ENCODE measurements at regions not wholly inside any gene's neighbourhood (a gene's known extent, or its start where the extent isn't known, plus 50 kb on each side); places are given as distances from the start of the nearest gene placed in this dataset.

GRCh38 chr9:106420511-106420944 is 442.4 kb upstream of the ZNF462 start:
- peaks cover 0 to 6% of the 10 kb centered on the region in 2 donors for H3K4me1 ChIP-seq
- no peak for DNase-seq (ENCODE audit: low spot score)
- no peak overlapping the region for H3K4me3 ChIP-seq
- TF ChIP-seq, protein P1, sequence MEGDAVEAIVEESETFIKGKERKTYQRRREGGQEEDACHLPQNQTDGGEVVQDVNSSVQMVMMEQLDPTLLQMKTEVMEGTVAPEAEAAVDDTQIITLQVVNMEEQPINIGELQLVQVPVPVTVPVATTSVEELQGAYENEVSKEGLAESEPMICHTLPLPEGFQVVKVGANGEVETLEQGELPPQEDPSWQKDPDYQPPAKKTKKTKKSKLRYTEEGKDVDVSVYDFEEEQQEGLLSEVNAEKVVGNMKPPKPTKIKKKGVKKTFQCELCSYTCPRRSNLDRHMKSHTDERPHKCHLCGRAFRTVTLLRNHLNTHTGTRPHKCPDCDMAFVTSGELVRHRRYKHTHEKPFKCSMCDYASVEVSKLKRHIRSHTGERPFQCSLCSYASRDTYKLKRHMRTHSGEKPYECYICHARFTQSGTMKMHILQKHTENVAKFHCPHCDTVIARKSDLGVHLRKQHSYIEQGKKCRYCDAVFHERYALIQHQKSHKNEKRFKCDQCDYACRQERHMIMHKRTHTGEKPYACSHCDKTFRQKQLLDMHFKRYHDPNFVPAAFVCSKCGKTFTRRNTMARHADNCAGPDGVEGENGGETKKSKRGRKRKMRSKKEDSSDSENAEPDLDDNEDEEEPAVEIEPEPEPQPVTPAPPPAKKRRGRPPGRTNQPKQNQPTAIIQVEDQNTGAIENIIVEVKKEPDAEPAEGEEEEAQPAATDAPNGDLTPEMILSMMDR (IDR thresholded peaks at IDR 0.05): no peak
- no peaks in the 10 kb centered on the region for H3K9me3 ChIP-seq
- no peaks in the 10 kb centered on the region for H3K36me3 ChIP-seq
- no peaks in the 10 kb centered on the region for H3K27me3 ChIP-seq
- H3K27ac ChIP-seq: no peak overlapping the region

- TF ChIP-seq, protein P1 (IDR thresholded peaks at IDR 0.05): no peak
- no peaks in the 10 kb centered on the region for H3K27me3 ChIP-seq
- no peak for DNase-seq (ENCODE audit: low spot score)
- H3K36me3 ChIP-seq: no peaks in the 10 kb centered on the region
- no peak overlapping the region for H3K27ac ChIP-seq
- no peak overlapping the region for H3K4me3 ChIP-seq
- H3K9me3 ChIP-seq: no peaks in the 10 kb centered on the region
- H3K4me1 ChIP-seq: peaks cover 0 to 6% of the 10 kb centered on the region in 2 donors
These were observed 441.2 kb upstream of the ZNF462 start for GRCh38 chr9:106421772-106422171.

DNA sequence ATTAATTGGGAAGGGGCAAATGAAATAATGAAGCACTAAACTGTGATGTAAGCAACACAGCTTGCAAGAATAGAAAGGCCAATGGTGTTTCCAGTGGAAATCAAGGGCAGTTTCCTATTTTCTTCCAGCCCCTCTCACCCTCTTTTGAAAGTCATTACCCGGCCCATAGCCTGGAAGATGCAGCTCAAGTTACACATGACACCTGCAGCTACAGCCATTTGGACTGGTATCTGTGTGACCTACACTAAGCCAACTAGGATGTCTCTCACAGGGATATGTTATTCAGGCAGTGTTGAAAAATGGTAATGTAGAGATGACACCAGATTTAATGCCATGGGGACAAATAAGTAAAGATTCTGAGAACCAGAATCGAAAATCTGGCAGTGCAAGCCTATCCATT is 439.4 kb upstream of the ZNF462 start:
- Histone ChIP-seq H3K27me3 (no peaks in the 10 kb centered on the region), H3K4me1 (no peaks in the 10 kb centered on the region), H3K27ac (no peak overlapping the region), H3K9me3 (no peaks in the 10 kb centered on the region), H3K4me3 (no peak overlapping the region), H3K36me3 (no peaks in the 10 kb centered on the region)
- no peak for DNase-seq (ENCODE audit: low spot score)
- TF ChIP-seq, protein P1 (IDR thresholded peaks at IDR 0.05): no peak

DNA sequence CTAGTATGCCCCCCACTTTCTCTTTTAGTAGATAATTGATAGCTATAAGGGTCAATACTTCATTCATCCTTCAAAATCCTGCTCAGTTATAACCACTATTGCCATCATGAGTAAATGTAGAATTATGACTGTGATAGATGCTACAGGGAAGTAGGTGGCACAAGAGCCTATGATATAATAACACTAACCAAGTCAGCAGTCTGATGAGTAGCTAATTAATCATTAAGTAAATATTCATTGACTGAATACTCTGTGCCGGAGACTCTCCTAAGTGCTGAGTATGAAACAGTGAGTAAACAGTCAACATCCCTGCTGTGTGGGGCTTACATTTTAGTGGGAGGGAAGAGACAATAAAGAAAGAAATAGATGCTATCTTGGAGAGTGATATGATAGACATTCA is 430.3 kb upstream of the ZNF462 start:
- TF ChIP-seq, protein P1 (IDR thresholded peaks at IDR 0.05): no peak
- Histone ChIP-seq H3K4me1 (no peaks in the 10 kb centered on the region), H3K27me3 (no peaks in the 10 kb centered on the region), H3K27ac (no peak overlapping the region), H3K9me3 (no peaks in the 10 kb centered on the region), H3K36me3 (no peaks in the 10 kb centered on the region), H3K4me3 (no peak overlapping the region)
- DNase-seq (ENCODE audit: low spot score): no peak

DNA sequence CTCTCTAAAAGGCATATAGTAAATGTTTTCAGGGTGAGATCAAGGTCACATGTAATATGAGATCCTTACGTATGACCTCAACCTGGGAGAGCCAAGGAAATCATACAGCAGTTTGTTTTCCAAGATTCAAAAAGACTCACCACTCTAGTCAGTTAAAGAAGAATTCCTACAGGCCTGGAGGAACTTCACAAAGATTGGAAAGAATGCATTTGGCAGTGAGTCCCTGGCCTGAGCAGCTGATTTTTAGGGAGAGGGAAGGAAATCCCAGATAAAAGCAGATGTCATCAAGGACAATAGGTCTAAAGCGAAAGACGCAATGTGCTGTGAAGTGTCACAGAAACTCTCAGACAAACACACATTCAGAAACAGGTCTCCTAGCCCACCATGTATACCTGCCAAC is 424.0 kb upstream of the ZNF462 start:
- peaks cover 0 to 8% of the 10 kb centered on the region in 2 donors for H3K4me1 ChIP-seq
- no peaks in the 10 kb centered on the region for H3K27me3 ChIP-seq
- H3K9me3 ChIP-seq: no peaks in the 10 kb centered on the region
- TF ChIP-seq, protein P1 (IDR thresholded peaks at IDR 0.05): no peak
- H3K27ac ChIP-seq: no peak overlapping the region
- DNase-seq (ENCODE audit: low spot score): no peak
- H3K36me3 ChIP-seq: no peaks in the 10 kb centered on the region
- H3K4me3 ChIP-seq: no peak overlapping the region

GRCh38 chr9:106441283-106441682 is 421.7 kb upstream of the ZNF462 start:
- H3K36me3 ChIP-seq: no peaks in the 10 kb centered on the region
- TF ChIP-seq, protein P1 (IDR thresholded peaks at IDR 0.05): no peak
- no peak overlapping the region for H3K27ac ChIP-seq
- no peaks in the 10 kb centered on the region for H3K9me3 ChIP-seq
- H3K27me3 ChIP-seq: no peaks in the 10 kb centered on the region
- no peak overlapping the region for H3K4me3 ChIP-seq
- H3K4me1 ChIP-seq: peaks cover 0 to 8% of the 10 kb centered on the region in 2 donors
- no peak for DNase-seq (ENCODE audit: low spot score)

All from right atrium auricular region (tissue), 2 donors.